Spleen (tissue), 7 donors: ENCODE measurements at regions not wholly inside any gene's neighbourhood (a gene's known extent, or its start where the extent isn't known, plus 50 kb on each side); places are given as distances from the start of the nearest gene placed in this dataset.

Source experiments
- CTCF ChIP-seq, 11 experiments: fragments of 200-600 bp in 7 of 11; fragments of 450-650 bp in 4 of 11; sonication (generic) in 4 of 11; IDR thresholded peaks in 8 of 11; conservative IDR thresholded peaks in 3 of 11; 1 replicate in 7 of 11; 2 replicates in 4 of 11; pipeline versions ENCODE4 v1.4.0 to v1.8.0; 2016 to 2021; ENCODE audit warnings: antibody characterized with exemption in 11 of 11, inconsistent platforms in 4 of 11, mild to moderate bottlenecking in 1 of 11
- POLR2A ChIP-seq, 3 donors: fragments of 450-650 bp; IDR thresholded peaks; one replicate each; pipeline ENCODE4 v1.5.1; 2017; ENCODE audit warnings: antibody characterized with exemption in 3 of 3, mild to moderate bottlenecking in 1 of 3
- donor health status: DM: no; HTN: no; CAD: no; lungs with moderate emphysema.
- donor health status: DM: no; HTN: no; CAD: no.
- donor health status: DM: no; HTN: no; CAD: no.

GRCh38 chr7:9781710-9782109, 1192.0 kb upstream of the PHF14 start:
- TF ChIP-seq CTCF (IDR thresholded peaks at IDR 0.05 in 8 of 11, conservative IDR thresholded peaks at IDR 0.05 in 3 of 11): no peak
- no peak for TF ChIP-seq POLR2A (IDR thresholded peaks at IDR 0.05)
